H1 (cell line): ENCODE measurements at regions not wholly inside any gene's neighbourhood (a gene's known extent, or its start where the extent isn't known, plus 50 kb on each side); places are given as distances from the start of the nearest gene placed in this dataset.

Source experiments
- CTCF ChIA-PET: fragments of 300-600 bp; sonication (Branson Sonifier 250); formaldehyde crosslinking; loops from one replicate; lab custom pipeline; 2021; ENCODE audit not compliant: partially characterized antibody; lab: Charles Lee
- POLR2A ChIA-PET: fragments of 300-600 bp; sonication (Branson Sonifier 250); formaldehyde crosslinking; loops from one replicate; lab custom pipeline; 2021; ENCODE audit warnings: inconsistent platforms; ENCODE audit not compliant: partially characterized antibody; lab: Charles Lee
- DNase-seq, 2 experiments: peaks; one replicate each; pipeline versions ENCODE4 v3.0.0 to v3.0.0-alpha.2; 2010 to 2022; ENCODE audit warnings: low spot score in 2 of 2, low read depth in 1 of 2, mixed read lengths in 1 of 2
- FAIRE-seq: peaks from 2 replicates; lab custom pipeline; 2011; peaks lifted over from hg19 to GRCh38; lab: Jason Lieb, UNC
- H2AFZ ChIP-seq: 2 replicates; pipeline ENCODE4 v1.8.1; 2012; ENCODE audit warnings: low read length, inconsistent platforms
- H2AK5ac ChIP-seq: 2 replicates; pipeline ENCODE4 v1.6.1; 2013; ENCODE audit warnings: low read depth, low read length
- H2BK120ac ChIP-seq: replicated peaks from 2 replicates; pipeline ENCODE3; 2013; ENCODE audit warnings: low read depth, low read length, inconsistent platforms
- H2BK12ac ChIP-seq: 2 replicates; pipeline ENCODE4 v1.6.1; 2013; ENCODE audit warnings: low read depth, low read length
- H2BK15ac ChIP-seq: 2 replicates; pipeline ENCODE4 v1.6.1; 2013; ENCODE audit warnings: low read length
- H2BK20ac ChIP-seq: 2 replicates; pipeline ENCODE4 v1.6.1; 2013; ENCODE audit warnings: low read length
- H2BK5ac ChIP-seq: 2 replicates; pipeline ENCODE4 v1.6.1; 2013; ENCODE audit warnings: low read depth, low read length
- H3K14ac ChIP-seq: 2 replicates; pipeline ENCODE4 v1.6.1; 2013; ENCODE audit warnings: inconsistent platforms; ENCODE audit not compliant: insufficient read length
- H3K18ac ChIP-seq: 2 replicates; pipeline ENCODE4 v1.6.1; 2013; ENCODE audit warnings: low read length; ENCODE audit errors: extremely low read depth
- H3K23ac ChIP-seq: 2 replicates; pipeline ENCODE4 v1.6.1; 2013; ENCODE audit warnings: inconsistent platforms; ENCODE audit not compliant: insufficient read length
- H3K23me2 ChIP-seq: 2 replicates; pipeline ENCODE4 v1.6.1; 2013; ENCODE audit warnings: low read depth, low read length
- H3K27ac ChIP-seq: 2 replicates; pipeline ENCODE4 v1.6.1; 2011; ENCODE audit warnings: low read depth, low read length, inconsistent platforms
- H3K27me3 ChIP-seq, 4 experiments: replicated peaks in 1 of 4; 1 replicate in 1 of 4; 2 replicates in 3 of 4; pipeline versions ENCODE4 v1.6.1 to v1.8.1; 2011 to 2013; ENCODE audit warnings: low read length in 3 of 4, mild to moderate bottlenecking in 3 of 4, inconsistent platforms in 2 of 4, mixed read lengths in 2 of 4, moderate library complexity in 1 of 4; ENCODE audit not compliant: control insufficient read depth in 3 of 4, insufficient read depth in 3 of 4; ENCODE audit errors: extremely low read depth in 1 of 4
- H3K36me3 ChIP-seq, 4 experiments: 2 replicates each; pipeline versions ENCODE4 v1.6.1 to v1.8.1; 2011 to 2013; ENCODE audit warnings: mild to moderate bottlenecking in 4 of 4, low read length in 3 of 4, moderate library complexity in 2 of 4, control low read depth in 1 of 4, inconsistent platforms in 1 of 4; ENCODE audit not compliant: insufficient read depth in 4 of 4, control insufficient read depth in 2 of 4
- H3K4ac ChIP-seq: replicated peaks from 2 replicates; pipeline ENCODE3; 2013; ENCODE audit warnings: low read length, low read depth, mixed read lengths, inconsistent platforms; ENCODE audit not compliant: insufficient read length
- H3K4me1 ChIP-seq, 4 experiments: replicated peaks in 1 of 4; 1 replicate in 1 of 4; 2 replicates in 3 of 4; pipeline versions ENCODE4 v1.6.1 to v1.8.1; 2011 to 2013; ENCODE audit warnings: low read length in 3 of 4, inconsistent platforms in 2 of 4, mixed read lengths in 1 of 4; ENCODE audit not compliant: insufficient read depth in 4 of 4, control insufficient read depth in 3 of 4
- H3K4me2 ChIP-seq, 2 experiments: 2 replicates each; pipeline versions ENCODE4 v1.6.1 to v1.8.1; 2011 to 2013; ENCODE audit warnings: low read depth in 2 of 2, low read length in 2 of 2, control low read depth in 1 of 2, inconsistent platforms in 1 of 2, mild to moderate bottlenecking in 1 of 2; ENCODE audit not compliant: insufficient read depth in 1 of 2
- H3K4me3 ChIP-seq, 4 experiments: fragments of 200-600, 300-600 bp in 1 of 4; sonication (generic), shearing (Covaris generic), sonication (Bioruptor Twin) in 1 of 4; 2 replicates each; pipeline versions ENCODE4 v1.5.1 to v1.8.1; 2011 to 2016; ENCODE audit warnings: low read length in 4 of 4, low read depth in 3 of 4, control low read depth in 2 of 4, inconsistent platforms in 2 of 4, mild to moderate bottlenecking in 2 of 4, mixed read lengths in 1 of 4, moderate library complexity in 1 of 4; ENCODE audit not compliant: insufficient read depth in 2 of 4; ENCODE audit errors: extremely low read depth in 1 of 4
- H3K56ac ChIP-seq: replicated peaks from 2 replicates; pipeline ENCODE3; 2013; ENCODE audit warnings: low read depth, mild to moderate bottlenecking, mixed read lengths, low read length, inconsistent platforms; ENCODE audit not compliant: insufficient read length
- H3K79me1 ChIP-seq: 2 replicates; pipeline ENCODE4 v1.6.1; 2013; ENCODE audit warnings: low read depth, low read length, control low read depth
- H3K79me2 ChIP-seq, 2 experiments: 2 replicates each; pipeline versions ENCODE4 v1.6.1 to v1.8.1; 2012 to 2013; ENCODE audit warnings: low read length in 2 of 2, mild to moderate bottlenecking in 2 of 2, inconsistent platforms in 1 of 2; ENCODE audit not compliant: insufficient read depth in 2 of 2, control insufficient read depth in 1 of 2
- H3K9ac ChIP-seq, 4 experiments: replicated peaks in 1 of 4; 1 replicate in 1 of 4; 2 replicates in 3 of 4; pipeline versions ENCODE4 v1.6.1 to v1.8.1; 2011 to 2013; ENCODE audit warnings: low read depth in 3 of 4, low read length in 3 of 4, control low read depth in 2 of 4, mild to moderate bottlenecking in 2 of 4, moderate library complexity in 2 of 4, inconsistent platforms in 1 of 4; ENCODE audit errors: extremely low read depth in 1 of 4
- H3K9me3 ChIP-seq, 2 experiments: 2 replicates each; pipeline versions ENCODE4 v1.6.1 to v1.8.1; 2012 to 2013; ENCODE audit warnings: mild to moderate bottlenecking in 2 of 2, moderate library complexity in 2 of 2, control low read depth in 1 of 2, inconsistent platforms in 1 of 2, low read depth in 1 of 2, low read length in 1 of 2, mixed read lengths in 1 of 2; ENCODE audit not compliant: insufficient read depth in 2 of 2
- H4K20me1 ChIP-seq, 2 experiments: replicated peaks in 1 of 2; 2 replicates each; pipeline versions ENCODE3 to v1.8.1; 2011 to 2013; ENCODE audit warnings: inconsistent platforms in 2 of 2, low read length in 2 of 2, mild to moderate bottlenecking in 1 of 2; ENCODE audit not compliant: insufficient read depth in 2 of 2, control insufficient read depth in 1 of 2
- H4K5ac ChIP-seq: 2 replicates; pipeline ENCODE4 v1.6.1; 2013; ENCODE audit warnings: low read length, low read depth, mixed read lengths, inconsistent platforms; ENCODE audit not compliant: insufficient read length
- H4K8ac ChIP-seq: 2 replicates; pipeline ENCODE4 v1.8.0; 2013; ENCODE audit warnings: mild to moderate bottlenecking, moderate library complexity, low read length, inconsistent platforms; ENCODE audit not compliant: insufficient read depth; ENCODE audit errors: extremely low read depth
- H4K91ac ChIP-seq: replicated peaks from 2 replicates; pipeline ENCODE3; 2013; ENCODE audit warnings: low read length, mixed read lengths, inconsistent platforms; ENCODE audit not compliant: insufficient read length
- CHD2 ChIP-seq: IDR thresholded peaks from 2 replicates; pipeline ENCODE4 v1.6.1; 2012; ENCODE audit warnings: low read length, improper control_type of control experiment
- NANOG ChIP-seq: IDR thresholded peaks from 2 replicates; pipeline ENCODE4 v1.6.1; 2011; ENCODE audit warnings: low read length, low read depth, mild to moderate bottlenecking, inconsistent platforms; ENCODE audit not compliant: insufficient read depth, poor library complexity, severe bottlenecking
- PHF8 ChIP-seq: fragments of 200-600 bp; sonication (generic); conservative IDR thresholded peaks from 2 replicates; pipeline ENCODE4 v1.7.1; 2012; ENCODE audit warnings: low read depth, mild to moderate bottlenecking, inconsistent platforms, low read length, moderate library complexity
- POU5F1 ChIP-seq: IDR thresholded peaks from 2 replicates; pipeline ENCODE4 v1.6.1; 2011; ENCODE audit warnings: low read depth, mild to moderate bottlenecking, low read length, moderate library complexity
- SAP30 ChIP-seq: fragments of 300-600 bp; sonication (generic); IDR thresholded peaks from 2 replicates; pipeline ENCODE4 v1.7.1; 2012; ENCODE audit warnings: low read length, moderate library complexity, mild to moderate bottlenecking, inconsistent platforms; ENCODE audit not compliant: insufficient read depth, insufficient replicate concordance
- WGBS, 2 experiments: shearing (Covaris generic) in 1 of 2; methylation state at CpG; one replicate each; pipeline versions ENCODE4 v1.1.6 to v1.1.7; 2013 to 2015; ENCODE audit warnings: low lambda C conversion rate in 2 of 2, mixed read lengths in 2 of 2, inconsistent platforms in 1 of 2, low coverage in 1 of 2, missing lambda C conversion rate in 1 of 2; ENCODE audit not compliant: insufficient replicate concordance in 2 of 2, insufficient coverage in 1 of 2, insufficient read length in 1 of 2; ENCODE audit errors: extremely low coverage in 1 of 2, missing lambda C conversion rate in 1 of 2; 5-methylcytosine and 5-hydroxymethylcytosine counted together

DNA sequence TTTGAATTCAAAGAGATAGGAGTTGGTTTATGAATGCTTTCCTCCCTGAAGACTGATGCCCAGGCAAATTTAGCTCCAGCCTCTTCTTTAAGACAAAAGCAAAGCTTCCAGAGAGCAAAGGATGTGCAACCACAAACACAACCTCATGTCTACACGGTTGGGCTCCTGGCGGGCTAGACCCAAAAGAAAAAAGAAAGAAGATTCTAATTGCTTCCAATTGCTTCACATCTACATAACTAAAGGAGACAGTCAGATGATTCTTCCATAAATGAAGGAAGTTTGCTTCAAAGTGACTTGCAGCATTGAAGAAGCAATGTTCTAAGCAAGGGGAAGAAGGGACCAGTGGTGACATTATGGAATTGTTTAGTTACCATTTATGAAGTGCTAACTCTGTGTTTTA is 1603.0 kb upstream of the TENM3 start:
- Histone ChIP-seq H3K27me3 (no peaks in the 10 kb centered on the region), H3K14ac (no peak overlapping the region)
- FAIRE-seq, result peak; percentile 36
- peak; percentile 80 for TF ChIP-seq NANOG
- TF ChIP-seq PHF8, result no peak
- 0 out of 2 replicates have a peak, but pooled peaks have one; percentile 60 for TF ChIP-seq POU5F1
- TF ChIP-seq SAP30, result no peak
- no peak for TF ChIP-seq CHD2
- TF ChIP-seq, all 59 proteins: peak for 2
- H4K5ac ChIP-seq, result no peak overlapping the region
- no peaks in the 10 kb centered on the region for H3K9me3 ChIP-seq
- no peak overlapping the region for H3K23ac ChIP-seq
- H3K79me1 ChIP-seq, result no peaks in the 10 kb centered on the region
- no peak overlapping the region for H2BK120ac ChIP-seq
- H2AK5ac ChIP-seq, result no peak overlapping the region
- no peaks in the 10 kb centered on the region for H4K20me1 ChIP-seq
- peak overlapping the region; percentile 16; the same call in 1 of the 2 replicates for H2AFZ ChIP-seq
- peaks cover 0 to 2% (median under 1%) of the 10 kb centered on the region in 4 experiments; a peak in 1 of 7 replicates for H3K4me1 ChIP-seq
- no peak overlapping the region for H2BK20ac ChIP-seq
- H3K9ac ChIP-seq, result no peak overlapping the region
- H3K4me3 ChIP-seq, result no peak overlapping the region
- 0 out of 4 replicates have a peak overlapping the region, but pooled peaks have one; percentile 10 to 22 for H3K4me2 ChIP-seq
- no peak overlapping the region for H2BK5ac ChIP-seq
- no peak overlapping the region for H4K8ac ChIP-seq
- no peak overlapping the region for H3K18ac ChIP-seq
- H3K27ac ChIP-seq, result no peak overlapping the region
- no peak overlapping the region for H2BK12ac ChIP-seq
- no peaks in the 10 kb centered on the region for H3K23me2 ChIP-seq
- H2BK15ac ChIP-seq, result no peak overlapping the region
- POLR2A ChIA-PET, result no interaction called here
- no peak overlapping the region for H3K56ac ChIP-seq
- no peaks in the 10 kb centered on the region for H3K79me2 ChIP-seq
- H3K4ac ChIP-seq, result no peak overlapping the region
- no peak overlapping the region for H4K91ac ChIP-seq
- WGBS, 2 experiments, result 53% methylated on average over 2 of the region's 2 CpGs; no CpG with 5 or more reads in 1 of the 2 experiments
- DNase-seq, result no peak
- no peaks in the 10 kb centered on the region for H3K36me3 ChIP-seq
- CTCF ChIA-PET, result interaction anchor here (1.4 kb wide), 1 partner anchor 185 kb away, joined by 5 read pairs; no protein-coding TSS in a partner anchor
